ENCODE measurements at regions not wholly inside any gene's neighbourhood (a gene's known extent, or its start where the extent isn't known, plus 50 kb on each side); places are given as distances from the start of the nearest gene placed in this dataset.
A peak's percentile ranks its signal among the peaks of the same experiment; 100 is the strongest.
"Not testable (repeated sequence)": the region's sequence is repeated elsewhere in the genome, so short reads cannot be mapped to it uniquely, and the experiment has no call there.

DNA sequence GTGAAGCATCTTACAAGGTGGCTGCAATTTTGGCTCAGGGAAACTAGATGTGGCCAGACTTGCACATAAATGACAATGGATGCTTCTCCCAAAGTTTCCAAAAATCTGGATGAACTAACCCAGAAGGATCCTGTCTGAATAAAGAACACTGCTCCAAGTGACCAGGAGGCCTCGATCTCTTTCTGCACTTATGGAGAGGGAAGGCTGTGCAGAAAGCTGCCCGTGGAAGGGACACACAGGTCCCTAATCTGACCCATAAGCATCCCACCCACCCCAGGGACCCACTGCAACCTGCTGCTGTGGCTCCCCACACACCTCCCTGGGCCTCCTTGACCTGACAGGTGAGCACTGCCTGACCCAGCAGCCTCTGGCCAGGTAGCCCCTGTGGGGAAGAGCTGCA lies 74.6 kb upstream of the SEC14L1 start:
- POLR2A ChIA-PET = no interaction called here
- no peaks in the 10 kb centered on the region for H3K27me3 Mint-ChIP-seq (ENCODE audit: low read depth)
- CTCF ChIA-PET = interaction anchor here (0.6 to 4.4 kb wide), 17 partner anchors 8 to 310 kb away, joined by 3 to 71 read pairs (median 4); partner anchors contain the start of genes MGAT5B and SEC14L1
- DNase-seq (ENCODE audit: low spot score) (no peak), ATAC-seq (no peak)
- no peak for TF ChIP-seq ZBTB21 (CRISPR knock-in tag; IDR thresholded peaks at IDR 0.05; ENCODE audit: borderline replicate concordance)
- no peak for TF ChIP-seq NFATC4 (CRISPR knock-in tag; IDR thresholded peaks at IDR 0.05)
- no peak for TF ChIP-seq FOXP1 (CRISPR knock-in tag; IDR thresholded peaks at IDR 0.05; ENCODE audit: borderline replicate concordance)
- TF ChIP-seq, protein P1, sequence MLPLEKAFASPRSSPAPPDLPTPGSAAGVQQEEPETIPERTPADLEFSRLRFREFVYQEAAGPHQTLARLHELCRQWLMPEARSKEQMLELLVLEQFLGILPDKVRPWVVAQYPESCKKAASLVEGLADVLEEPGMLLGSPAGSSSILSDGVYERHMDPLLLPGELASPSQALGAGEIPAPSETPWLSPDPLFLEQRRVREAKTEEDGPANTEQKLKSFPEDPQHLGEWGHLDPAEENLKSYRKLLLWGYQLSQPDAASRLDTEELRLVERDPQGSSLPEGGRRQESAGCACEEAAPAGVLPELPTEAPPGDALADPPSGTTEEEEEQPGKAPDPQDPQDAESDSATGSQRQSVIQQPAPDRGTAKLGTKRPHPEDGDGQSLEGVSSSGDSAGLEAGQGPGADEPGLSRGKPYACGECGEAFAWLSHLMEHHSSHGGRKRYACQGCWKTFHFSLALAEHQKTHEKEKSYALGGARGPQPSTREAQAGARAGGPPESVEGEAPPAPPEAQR (CRISPR knock-in tag; IDR thresholded peaks at IDR 0.05) = no peak
- H3K9me3 Mint-ChIP-seq = no peaks in the 10 kb centered on the region
- H3K36me3 Mint-ChIP-seq = no peaks in the 10 kb centered on the region
- H3K4me1 Mint-ChIP-seq = peaks cover 18% of the 10 kb centered on the region
- no peak overlapping the region for H3K4me3 Mint-ChIP-seq
- no peak overlapping the region for H3K27ac Mint-ChIP-seq

- CTCF ChIA-PET = interaction anchor here (0.6 to 4.4 kb wide), 26 partner anchors 7 to 309 kb away, joined by 3 to 71 read pairs (median 3); partner anchors contain the start of genes MGAT5B and SEC14L1
- peak overlapping the region; percentile 26; the same call in 1 of the 2 replicates for H3K27ac Mint-ChIP-seq
These were observed 73.9 kb upstream of the SEC14L1 start for GRCh38 chr17:77066726-77067409.

GRCh38 chr17:77068915-77069314 lies 71.9 kb upstream of the SEC14L1 start:
- H3K27ac Mint-ChIP-seq = no peak overlapping the region
- no peak for DNase-seq (ENCODE audit: low spot score)
- no peak for ATAC-seq
- peaks cover 5% of the 10 kb centered on the region for H3K27me3 Mint-ChIP-seq (ENCODE audit: low read depth)
- no peaks in the 10 kb centered on the region for H3K9me3 Mint-ChIP-seq
- H3K4me1 Mint-ChIP-seq = peaks cover 18% of the 10 kb centered on the region
- TF ChIP-seq PREB (CRISPR knock-in tag; IDR thresholded peaks at IDR 0.05; ENCODE audit: borderline replicate concordance) = no peak
- TF ChIP-seq ETV6 (CRISPR knock-in tag; IDR thresholded peaks at IDR 0.05) = no peak
- no peak for TF ChIP-seq AFF4 (CRISPR knock-in tag; IDR thresholded peaks at IDR 0.05; ENCODE audit: borderline replicate concordance)
- TF ChIP-seq OVOL2 (CRISPR knock-in tag; IDR thresholded peaks at IDR 0.05; ENCODE audit: borderline replicate concordance) = no peak
- TF ChIP-seq, protein P2, sequence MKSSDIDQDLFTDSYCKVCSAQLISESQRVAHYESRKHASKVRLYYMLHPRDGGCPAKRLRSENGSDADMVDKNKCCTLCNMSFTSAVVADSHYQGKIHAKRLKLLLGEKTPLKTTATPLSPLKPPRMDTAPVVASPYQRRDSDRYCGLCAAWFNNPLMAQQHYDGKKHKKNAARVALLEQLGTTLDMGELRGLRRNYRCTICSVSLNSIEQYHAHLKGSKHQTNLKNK (CRISPR knock-in tag; IDR thresholded peaks at IDR 0.05) = no peak
- TF ChIP-seq ZNF512 (CRISPR knock-in tag; IDR thresholded peaks at IDR 0.05; ENCODE audit: borderline replicate concordance) = no peak
- TF ChIP-seq FOXK1 (CRISPR knock-in tag; IDR thresholded peaks at IDR 0.05) = no peak
- TF ChIP-seq JUN (CRISPR knock-in tag; IDR thresholded peaks at IDR 0.05) = no peak
- TF ChIP-seq ZNF423 (CRISPR knock-in tag; IDR thresholded peaks at IDR 0.05) = no peak
- TF ChIP-seq MLX (CRISPR knock-in tag; IDR thresholded peaks at IDR 0.05) = no peak
- TF ChIP-seq ZNF416 (CRISPR knock-in tag; IDR thresholded peaks at IDR 0.05) = no peak
- no peak for TF ChIP-seq ATF1 (CRISPR knock-in tag; IDR thresholded peaks at IDR 0.05)
- TF ChIP-seq ZNF263 (CRISPR knock-in tag; IDR thresholded peaks at IDR 0.05; ENCODE audit: low read depth) = no peak
- TF ChIP-seq GRHL2 (CRISPR knock-in tag; IDR thresholded peaks at IDR 0.05; ENCODE audit: insufficient replicate concordance, severe bottlenecking) = no peak
- no peak for TF ChIP-seq ERG (CRISPR knock-in tag; IDR thresholded peaks at IDR 0.05)
- ChIA-PET CTCF (interaction anchor here (1.0 to 1.2 kb wide), 3 partner anchors 13 to 201 kb away, joined by 3 to 5 read pairs (median 5); partner anchors contain the start of gene MGAT5B), POLR2A (no interaction called here)
- no peaks in the 10 kb centered on the region for H3K36me3 Mint-ChIP-seq
- H3K4me3 Mint-ChIP-seq = no peak overlapping the region

More at GRCh38 chr17:77066726-77067409, 73.9 kb upstream of the SEC14L1 start:
- POLR2A ChIA-PET = interaction anchor here (0.8 to 1.0 kb wide), 2 partner anchors 98 to 199 kb away, joined by 3 read pairs; partner anchors contain the start of gene MGAT5B
- peak; percentile 95 for ATAC-seq
- H3K4me3 Mint-ChIP-seq; H3K36me3 Mint-ChIP-seq; H3K27me3 Mint-ChIP-seq (ENCODE audit: low read depth); H3K9me3 Mint-ChIP-seq: not testable (repeated sequence)
- H3K4me1 Mint-ChIP-seq = peaks cover 18% of the 10 kb centered on the region
- DNase-seq (ENCODE audit: low spot score) = peak; percentile 77
